Activated T-helper 2 cell treated with anti-CD3 and anti-CD28 coated beads, Interferon-gamma antibody, Interleukin-2, Interleukin-4, amounts not matched to agents 10 μg/mL and 5 μg/mL and 100 μg/mL, durations not matched to agents 14 hours and 24 hours and 36 hours (primary cell): ENCODE measurements at regions not wholly inside any gene's neighbourhood (a gene's known extent, or its start where the extent isn't known, plus 50 kb on each side); places are given as distances from the start of the nearest gene placed in this dataset.
"Not testable (repeated sequence)": the region's sequence is repeated elsewhere in the genome, so short reads cannot be mapped to it uniquely, and the experiment has no call there.

Experiments used
- DNase-seq: peaks from one replicate; pipeline ENCODE4 v3.0.0; 2021; ENCODE audit warnings: low spot score
- H3K27ac Mint-ChIP-seq: one replicate; pipeline ENCODE4 v1.8.0; 2021; ENCODE audit warnings: mixed read lengths
- H3K27me3 Mint-ChIP-seq: one replicate; pipeline ENCODE4 v1.8.0; 2021; ENCODE audit warnings: low read depth, mixed read lengths
- H3K36me3 Mint-ChIP-seq: one replicate; pipeline ENCODE4 v1.8.0; 2021; ENCODE audit warnings: low read depth, mixed read lengths
- H3K4me1 Mint-ChIP-seq: one replicate; pipeline ENCODE4 v1.8.0; 2021; ENCODE audit warnings: low read depth, mixed read lengths
- H3K4me3 Mint-ChIP-seq: one replicate; pipeline ENCODE4 v1.8.0; 2021; ENCODE audit warnings: low read depth, mild to moderate bottlenecking, moderate library complexity, mixed read lengths
- H3K9me3 Mint-ChIP-seq: one replicate; pipeline ENCODE4 v1.8.0; 2021; ENCODE audit warnings: mixed read lengths
- intact Hi-C: fragments of 100-400 bp; cut with micrococcal nuclease; formaldehyde crosslinking; loops from one replicate; pipeline ENCODE4 v1.15.1; 2023

DNA sequence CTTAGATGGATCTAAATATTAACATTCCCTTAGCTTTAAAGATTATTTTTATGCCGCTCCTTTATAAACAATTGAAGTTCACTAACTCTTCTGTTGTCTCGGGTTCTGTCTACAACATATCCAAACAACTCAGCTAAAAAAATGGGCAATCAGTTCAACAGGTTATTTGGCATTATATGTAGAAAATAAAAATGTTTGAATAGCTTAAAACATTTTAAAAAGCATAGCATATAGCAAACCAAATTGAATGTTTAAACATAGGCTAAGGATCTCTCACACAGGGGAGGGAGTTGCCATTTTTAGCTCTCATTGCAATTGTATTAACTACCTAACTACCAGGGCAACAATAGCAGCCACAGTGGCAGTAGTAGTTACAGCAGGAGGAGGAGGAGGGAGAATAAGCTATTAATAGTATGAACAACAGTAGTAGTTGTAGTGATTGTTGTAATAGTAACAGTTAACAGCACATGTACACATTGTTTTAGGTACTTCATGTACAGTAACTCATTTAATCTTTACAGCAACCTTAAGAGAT lies 404.2 kb downstream of the KCNRG start:
- Mint-ChIP-seq H3K27me3 (peaks cover 23% of the 10 kb centered on the region), H3K4me1 (peaks cover 12% of the 10 kb centered on the region), H3K9me3 (peaks cover 6% of the 10 kb centered on the region), H3K36me3 (no peaks in the 10 kb centered on the region), H3K27ac (no peak overlapping the region), H3K4me3 (no peak overlapping the region)
- intact Hi-C loops = no loop called here
- DNase-seq = no peak

DNA sequence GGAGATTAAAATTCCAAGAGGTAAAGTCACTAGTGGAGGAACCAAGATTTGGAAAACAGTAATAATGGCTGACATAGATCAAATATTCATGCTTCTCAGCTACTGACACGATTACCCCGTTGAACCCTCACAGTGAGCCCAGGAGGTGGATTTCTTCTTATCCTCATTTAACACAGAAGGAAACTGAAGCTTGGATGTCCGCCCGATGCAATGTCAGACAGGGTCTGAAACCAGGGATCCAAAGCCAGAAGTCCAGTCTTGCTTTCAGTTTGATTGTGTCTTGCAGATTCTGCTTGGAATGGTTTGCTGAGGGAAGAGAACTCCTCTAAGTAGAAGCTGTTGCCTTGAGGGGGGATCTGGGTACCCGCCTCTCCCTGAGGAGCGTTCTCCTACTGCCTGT lies 404.7 kb downstream of the KCNRG start:
- Mint-ChIP-seq H3K4me3 (no peak overlapping the region), H3K36me3 (no peaks in the 10 kb centered on the region), H3K27me3 (peaks cover 20% of the 10 kb centered on the region), H3K9me3 (peaks cover 6% of the 10 kb centered on the region), H3K4me1 (peaks cover 12% of the 10 kb centered on the region), H3K27ac (no peak overlapping the region)
- DNase-seq = no peak
- intact Hi-C loops = no loop called here

DNA sequence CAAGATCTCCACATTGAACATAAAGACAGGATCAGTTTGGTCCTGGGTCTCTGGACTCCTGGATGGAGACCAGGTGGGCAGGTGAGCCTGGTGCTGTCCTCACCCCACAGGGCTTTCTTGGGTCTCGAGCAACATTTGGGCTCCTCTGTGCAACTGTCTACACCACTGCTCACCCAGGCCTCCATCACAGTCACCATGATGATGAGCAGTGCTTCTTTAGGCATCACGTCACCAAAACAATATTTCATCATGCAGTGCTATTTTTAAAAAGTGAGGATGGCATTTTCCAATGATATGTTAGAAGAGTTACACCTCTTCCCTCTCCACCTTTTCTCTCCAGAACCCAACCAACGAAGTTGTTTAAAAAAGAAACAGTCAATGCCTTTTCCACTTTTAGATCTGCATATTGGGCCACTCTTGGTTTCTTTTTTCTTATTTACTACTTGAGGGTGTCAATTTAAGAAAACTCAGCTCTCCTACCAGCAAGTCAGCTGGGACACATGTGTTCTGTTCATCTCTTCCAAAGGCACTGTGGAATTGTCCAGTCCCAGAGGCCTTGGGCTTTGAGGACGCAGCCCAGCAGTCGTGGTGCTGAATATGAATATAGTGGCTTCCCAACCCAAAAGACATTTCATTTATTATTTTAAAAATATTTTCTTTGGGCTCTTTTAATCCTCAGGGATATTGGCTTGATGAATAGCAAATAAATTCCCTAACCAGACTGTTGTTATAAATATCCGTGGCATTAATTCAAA lies 405.7 kb downstream of the KCNRG start:
- Mint-ChIP-seq H3K4me3 (no peak overlapping the region), H3K4me1 (peaks cover 12% of the 10 kb centered on the region), H3K9me3 (no peaks in the 10 kb centered on the region), H3K36me3 (no peaks in the 10 kb centered on the region), H3K27ac (no peak overlapping the region), H3K27me3 (peaks cover 15% of the 10 kb centered on the region)
- no peak for DNase-seq
- intact Hi-C loops = no loop called here

DNA sequence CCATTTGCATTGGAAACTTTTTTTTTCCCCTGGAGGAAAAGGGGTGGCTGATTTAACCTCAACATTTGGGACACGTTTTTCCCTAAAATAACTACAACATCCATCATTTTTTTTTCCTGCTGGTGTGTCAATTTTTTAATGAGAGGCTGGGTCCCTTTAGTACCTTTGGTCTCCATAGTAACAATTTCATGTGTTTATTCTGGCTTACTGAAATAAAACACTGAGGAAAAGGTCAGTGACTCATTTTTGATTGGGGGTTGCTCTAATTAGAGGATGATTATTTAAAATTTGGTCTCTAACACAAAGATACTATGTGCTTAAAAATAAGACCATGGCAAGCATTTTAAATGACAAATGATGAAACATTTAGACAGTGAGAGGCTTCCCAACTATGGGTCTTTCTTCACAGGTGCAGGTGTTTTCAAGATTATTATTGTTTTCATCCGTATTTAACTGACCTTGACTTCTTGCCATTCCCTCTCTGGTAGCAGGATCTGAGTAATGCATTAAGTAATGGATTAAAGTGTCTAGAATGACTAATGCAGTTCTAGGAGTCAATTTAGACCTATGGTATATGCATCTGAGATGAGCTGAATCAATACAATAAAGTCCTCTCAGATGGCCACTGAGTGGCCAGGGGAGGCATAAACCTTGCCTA lies 406.4 kb downstream of the KCNRG start:
- intact Hi-C loops = no loop called here
- no peak for DNase-seq
- Mint-ChIP-seq H3K36me3 (no peaks in the 10 kb centered on the region), H3K27ac (no peak overlapping the region), H3K4me3 (no peak overlapping the region), H3K27me3 (peaks cover 11% of the 10 kb centered on the region), H3K9me3 (no peaks in the 10 kb centered on the region), H3K4me1 (peaks cover 12% of the 10 kb centered on the region)

DNA sequence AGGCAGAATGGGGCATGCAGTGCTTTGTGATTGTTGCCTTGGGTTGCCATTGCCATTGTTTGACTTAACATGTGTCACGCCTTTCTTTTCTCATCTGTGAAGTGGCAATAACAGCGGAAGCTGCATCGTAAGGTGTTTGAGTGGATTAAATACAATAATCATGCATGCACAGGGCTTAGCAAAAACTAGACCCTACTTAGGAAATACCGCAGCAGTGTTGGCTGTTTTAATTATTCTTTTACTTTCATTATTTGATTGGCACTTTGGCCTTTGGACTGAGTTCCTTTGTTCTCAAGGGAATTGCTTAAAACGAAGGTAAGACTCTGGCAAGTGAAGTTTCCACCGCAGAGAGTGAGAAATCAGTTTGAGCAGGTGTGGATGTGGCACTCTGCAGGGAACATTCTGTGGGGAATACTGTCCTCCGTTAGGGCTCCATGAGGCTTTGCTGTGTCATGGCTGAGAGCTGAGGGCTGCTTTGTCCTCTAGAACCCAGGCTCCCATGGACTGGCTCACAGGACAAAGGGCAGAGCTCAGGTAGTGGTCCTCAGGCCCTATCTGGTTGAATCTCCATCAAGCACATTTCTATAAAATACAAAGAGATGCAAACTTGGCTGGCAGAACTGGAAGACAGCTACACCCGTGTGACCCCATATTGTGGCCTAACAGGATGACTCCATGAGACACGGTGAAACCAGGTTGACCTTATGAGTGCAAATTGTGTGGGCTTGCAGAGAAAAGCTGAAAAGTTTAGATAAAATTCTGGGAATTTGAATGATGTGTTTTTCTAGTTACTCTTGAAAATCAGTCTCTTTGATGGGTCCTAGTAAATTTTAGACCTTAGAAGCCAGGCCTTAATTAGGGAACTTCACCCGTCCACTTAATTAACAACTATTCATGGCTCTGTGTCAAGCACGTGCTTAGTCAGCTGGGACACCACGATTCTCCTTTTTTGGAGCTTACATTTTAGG lies 407.2 kb downstream of the KCNRG start:
- no peaks in the 10 kb centered on the region for H3K9me3 Mint-ChIP-seq
- DNase-seq = no peak
- H3K27me3 Mint-ChIP-seq = peaks cover 11% of the 10 kb centered on the region
- H3K4me3 Mint-ChIP-seq = no peak overlapping the region
- intact Hi-C loops = no loop called here
- peaks cover 12% of the 10 kb centered on the region for H3K4me1 Mint-ChIP-seq
- H3K36me3 Mint-ChIP-seq = no peaks in the 10 kb centered on the region
- no peak overlapping the region for H3K27ac Mint-ChIP-seq

DNA sequence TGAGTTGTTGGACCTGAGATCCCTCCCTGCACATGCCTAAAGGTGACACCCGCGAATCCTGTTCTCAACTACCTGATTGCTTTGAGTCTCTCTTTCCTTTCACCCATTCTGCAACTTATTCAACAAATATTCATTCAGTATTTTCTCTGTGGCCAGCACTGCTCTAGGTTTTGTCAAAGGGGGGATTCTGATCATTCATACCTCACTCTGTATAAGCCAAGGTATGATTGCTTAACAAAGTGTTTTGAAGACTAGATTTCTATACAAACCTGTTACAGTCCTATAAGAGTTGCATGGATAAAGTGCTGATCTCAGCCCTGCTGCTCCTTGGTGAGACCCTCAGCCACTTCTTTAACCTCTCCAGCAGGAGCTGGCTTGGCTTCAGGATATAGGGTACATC lies 409.7 kb downstream of the KCNRG start:
- DNase-seq = no peak
- no peak overlapping the region for H3K4me3 Mint-ChIP-seq
- intact Hi-C loops = no loop called here
- peaks cover 15% of the 10 kb centered on the region for H3K4me1 Mint-ChIP-seq
- H3K36me3 Mint-ChIP-seq = no peaks in the 10 kb centered on the region
- H3K27ac Mint-ChIP-seq = no peak overlapping the region
- peaks cover 6% of the 10 kb centered on the region for H3K27me3 Mint-ChIP-seq
- no peaks in the 10 kb centered on the region for H3K9me3 Mint-ChIP-seq

DNA sequence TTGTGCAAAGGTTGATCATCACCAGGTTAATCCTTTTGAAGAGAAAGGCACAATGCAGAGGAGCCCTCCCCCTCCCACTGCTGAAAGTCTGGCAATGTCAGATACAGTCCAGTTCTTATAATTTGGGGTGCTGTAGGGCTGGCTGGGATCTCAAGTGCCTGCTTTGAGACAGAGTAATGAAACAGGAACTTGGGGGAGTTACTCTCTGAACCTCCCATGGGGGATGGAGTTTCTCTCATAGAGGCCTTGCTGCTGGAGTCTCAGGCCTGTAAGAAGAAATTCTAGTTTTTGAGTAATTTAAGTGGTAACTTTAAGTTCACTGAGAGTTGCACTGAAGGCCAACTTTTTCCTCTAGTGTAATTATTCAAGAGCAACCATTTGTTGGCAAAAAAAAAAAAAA lies 410.5 kb downstream of the KCNRG start:
- no peaks in the 10 kb centered on the region for H3K9me3 Mint-ChIP-seq
- DNase-seq = no peak
- H3K27me3 Mint-ChIP-seq = peaks cover 6% of the 10 kb centered on the region
- H3K4me3 Mint-ChIP-seq = no peak overlapping the region
- no peaks in the 10 kb centered on the region for H3K36me3 Mint-ChIP-seq
- no peak overlapping the region for H3K27ac Mint-ChIP-seq
- H3K4me1 Mint-ChIP-seq = peaks cover 15% of the 10 kb centered on the region
- intact Hi-C loops = no loop called here

DNA sequence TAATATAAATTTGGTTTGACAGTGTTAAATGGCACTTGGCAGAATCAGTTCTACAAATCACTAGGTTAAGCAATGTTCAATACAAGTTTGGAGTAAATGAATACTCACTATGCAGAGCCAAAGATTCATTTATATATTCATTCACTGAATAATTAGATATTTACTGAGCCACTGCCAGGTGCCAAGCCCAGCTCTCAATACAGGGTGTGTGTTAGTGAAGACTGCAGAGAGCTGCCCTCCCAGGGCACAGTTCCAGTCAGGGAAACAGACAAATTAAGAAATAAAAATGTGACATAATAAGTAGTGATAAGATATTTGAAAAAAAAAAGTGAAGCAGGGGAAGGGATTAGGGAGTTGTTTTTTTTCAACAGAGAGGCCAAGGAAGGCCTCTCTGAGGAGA lies 411.7 kb downstream of the KCNRG start:
- Mint-ChIP-seq H3K9me3 (no peaks in the 10 kb centered on the region), H3K36me3 (no peaks in the 10 kb centered on the region), H3K27ac (no peak overlapping the region), H3K4me3 (no peak overlapping the region), H3K4me1 (peaks cover 15% of the 10 kb centered on the region), H3K27me3 (peaks cover 6% of the 10 kb centered on the region)
- DNase-seq = no peak
- intact Hi-C loops = no loop called here

DNA sequence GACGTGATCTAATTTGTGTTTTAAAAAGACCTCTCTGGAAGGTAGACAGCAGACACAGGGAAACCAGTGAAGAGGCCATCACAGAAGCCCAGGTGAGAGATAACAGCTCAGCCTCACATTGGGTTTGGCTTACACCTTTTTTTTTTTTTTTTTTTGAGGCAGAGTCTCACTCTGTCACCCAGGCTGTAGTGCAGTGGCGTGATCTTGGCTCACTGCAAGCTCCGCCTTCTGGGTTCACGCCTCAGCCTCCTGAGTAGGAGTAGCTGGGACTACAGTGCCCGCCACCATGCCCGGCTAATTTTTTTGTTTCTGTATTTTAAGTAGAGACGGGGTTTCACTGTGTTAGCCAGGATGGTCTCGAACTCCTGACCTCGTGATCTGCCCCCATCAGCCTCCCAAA lies 412.3 kb downstream of the KCNRG start:
- intact Hi-C loops, DNase-seq, H3K4me3 Mint-ChIP-seq, H3K36me3 Mint-ChIP-seq, H3K27ac Mint-ChIP-seq, H3K27me3 Mint-ChIP-seq, H3K4me1 Mint-ChIP-seq, H3K9me3 Mint-ChIP-seq: not testable (repeated sequence)

DNA sequence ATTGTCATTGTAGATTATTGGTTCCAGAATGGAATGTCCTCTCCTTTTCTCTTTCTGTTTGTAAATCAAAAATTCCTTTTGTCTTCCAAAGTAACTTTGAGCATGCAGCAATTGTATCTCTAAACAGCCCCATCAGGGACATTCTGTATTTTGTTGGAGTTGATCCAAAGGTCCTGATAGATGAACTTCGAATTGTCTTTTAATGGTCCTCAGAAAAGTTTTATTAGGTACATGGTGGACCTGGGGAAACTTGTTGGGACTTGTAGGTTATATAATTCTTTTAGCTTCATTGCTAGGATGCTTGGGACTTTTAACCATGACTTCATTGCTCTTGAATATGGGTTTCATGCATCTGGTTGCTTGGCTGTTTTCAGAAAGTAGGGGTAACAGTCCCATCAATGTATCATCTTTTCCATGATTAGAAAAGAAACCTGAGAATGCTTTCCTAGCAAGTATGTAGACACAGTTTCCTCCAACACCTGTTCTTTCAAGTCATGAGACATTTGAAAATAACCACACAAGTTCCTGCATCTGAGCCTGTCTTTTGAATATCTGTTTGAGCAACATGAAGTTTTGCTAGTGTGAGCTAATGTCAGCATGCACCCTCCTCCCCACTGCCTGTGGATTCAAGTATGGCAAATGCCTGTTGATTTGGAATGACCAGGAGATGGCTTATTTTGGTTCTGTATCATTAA lies 413.1 kb downstream of the KCNRG start:
- intact Hi-C loops = no loop called here
- no peak for DNase-seq
- H3K9me3 Mint-ChIP-seq = no peaks in the 10 kb centered on the region
- H3K36me3 Mint-ChIP-seq = no peaks in the 10 kb centered on the region
- H3K27ac Mint-ChIP-seq = no peak overlapping the region
- peaks cover 9% of the 10 kb centered on the region for H3K27me3 Mint-ChIP-seq
- H3K4me3 Mint-ChIP-seq = no peak overlapping the region
- peaks cover 4% of the 10 kb centered on the region for H3K4me1 Mint-ChIP-seq

DNA sequence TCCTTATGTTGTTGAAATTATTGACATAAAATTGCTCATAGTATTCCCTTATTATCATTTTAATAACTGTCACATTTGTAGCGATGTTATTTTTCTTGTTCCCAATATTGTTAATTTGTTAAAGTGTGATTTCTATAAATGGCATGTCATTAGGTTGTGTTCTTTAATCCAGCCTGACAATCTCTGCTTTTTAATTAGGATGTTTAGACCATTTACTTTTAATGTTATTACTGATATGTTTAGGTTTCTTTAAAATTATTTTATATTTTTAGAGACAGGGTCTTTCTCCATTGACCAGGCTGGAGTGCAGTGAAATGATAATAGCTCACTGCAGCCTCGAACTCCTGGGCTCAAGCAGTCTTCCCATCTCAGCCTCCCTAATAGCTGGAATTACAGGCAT lies 408.5 kb downstream of the DLEU7 start:
- Mint-ChIP-seq H3K36me3 (no peaks in the 10 kb centered on the region), H3K9me3 (no peaks in the 10 kb centered on the region), H3K4me1 (no peaks in the 10 kb centered on the region), H3K27ac (no peak overlapping the region), H3K4me3 (no peak overlapping the region), H3K27me3 (peaks cover 9% of the 10 kb centered on the region)
- no peak for DNase-seq
- intact Hi-C loops = no loop called here

DNA sequence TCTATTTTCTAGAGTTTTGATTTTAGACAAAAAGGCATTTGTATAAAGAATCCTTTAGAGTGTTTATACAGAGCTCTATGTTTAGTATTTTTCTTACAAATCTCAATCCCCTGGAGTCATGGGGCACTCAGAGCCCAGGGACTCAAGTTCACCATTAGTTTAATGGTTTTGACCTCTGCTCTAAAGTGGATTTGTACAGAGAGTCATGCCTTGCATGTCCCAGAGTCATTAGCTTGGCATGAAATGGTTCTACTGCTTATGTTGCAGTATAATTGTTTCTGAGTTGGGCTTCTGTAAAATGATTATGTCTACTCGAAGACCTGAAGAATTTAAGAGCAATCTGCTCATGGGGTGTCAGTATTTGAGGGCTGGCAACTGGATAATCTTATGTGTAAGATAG lies 406.2 kb downstream of the DLEU7 start:
- intact Hi-C loops = no loop called here
- H3K9me3 Mint-ChIP-seq = no peaks in the 10 kb centered on the region
- no peak for DNase-seq
- H3K27ac Mint-ChIP-seq = no peak overlapping the region
- H3K36me3 Mint-ChIP-seq = no peaks in the 10 kb centered on the region
- no peaks in the 10 kb centered on the region for H3K4me1 Mint-ChIP-seq
- peaks cover 13% of the 10 kb centered on the region for H3K27me3 Mint-ChIP-seq
- no peak overlapping the region for H3K4me3 Mint-ChIP-seq
